WTC11 (cell line): ENCODE measurements at regions not wholly inside any gene's neighbourhood (a gene's known extent, or its start where the extent isn't known, plus 50 kb on each side); places are given as distances from the start of the nearest gene placed in this dataset.

Experiments used
- ATAC-seq: fragments of 200-7000 bp; cut with Tn5 transposase; 2 replicates; pipeline ENCODE4 v1.10.0; 2021; ENCODE audit warnings: mild to moderate bottlenecking, moderate library complexity
- CTCF ChIA-PET: fragments of 300-600 bp; sonication (Branson Sonifier 250); formaldehyde crosslinking; loops from one replicate; lab custom pipeline; 2021; ENCODE audit warnings: antibody characterized with exemption; lab: Charles Lee
- POLR2A ChIA-PET: fragments of 350-600 bp; sonication (Branson Sonifier 250); formaldehyde crosslinking; loops from one replicate; lab custom pipeline; 2021; ENCODE audit warnings: antibody characterized with exemption; lab: Charles Lee
- DNase-seq: peaks from one replicate; pipeline ENCODE4 v3.0.0; 2021; ENCODE audit warnings: low spot score
- H3K27ac Mint-ChIP-seq: 2 replicates; pipeline ENCODE4 v1.8.0; 2021; ENCODE audit warnings: mixed read lengths
- H3K27me3 Mint-ChIP-seq: 2 replicates; pipeline ENCODE4 v1.8.0; 2021; ENCODE audit warnings: low read depth, mild to moderate bottlenecking, moderate library complexity, mixed read lengths
- H3K36me3 Mint-ChIP-seq: 2 replicates; pipeline ENCODE4 v1.8.0; 2021; ENCODE audit warnings: mixed read lengths
- H3K4me1 Mint-ChIP-seq: 2 replicates; pipeline ENCODE4 v1.8.0; 2022; ENCODE audit warnings: mixed read lengths
- H3K4me3 Mint-ChIP-seq: 2 replicates; pipeline ENCODE4 v1.8.0; 2021; ENCODE audit warnings: mild to moderate bottlenecking, moderate library complexity, mixed read lengths
- H3K9me3 Mint-ChIP-seq: 2 replicates; pipeline ENCODE4 v1.8.0; 2021; ENCODE audit warnings: mixed read lengths
- ATF1 ChIP-seq: sonication (generic); formaldehyde crosslinking; IDR thresholded peaks from 2 replicates; pipeline ENCODE4 v1.8.1; 2023; ENCODE audit warnings: mild to moderate bottlenecking, moderate library complexity, missing genetic modification reagents
- FOXJ3 ChIP-seq: sonication (generic); formaldehyde crosslinking; IDR thresholded peaks from 2 replicates; pipeline ENCODE4 v1.9.0; 2021; ENCODE audit warnings: missing genetic modification reagents, mild to moderate bottlenecking, borderline replicate concordance
- NFE2L1 ChIP-seq: sonication (generic); formaldehyde crosslinking; IDR thresholded peaks from 2 replicates; pipeline ENCODE4 v1.8.1; 2023; ENCODE audit warnings: missing genetic modification reagents
- PRRX2 ChIP-seq: fragments of 250-450 bp; sonication (Bioruptor Pico); IDR thresholded peaks from 2 replicates; pipeline ENCODE4 v1.8.0; 2021; ENCODE audit warnings: mild to moderate bottlenecking
- SMAD3 ChIP-seq: sonication (generic); formaldehyde crosslinking; IDR thresholded peaks from 2 replicates; pipeline ENCODE4 v1.8.0; 2022; ENCODE audit warnings: missing genetic modification reagents, mild to moderate bottlenecking, borderline replicate concordance
- TP53 ChIP-seq: sonication (generic); formaldehyde crosslinking; IDR thresholded peaks from 2 replicates; pipeline ENCODE4 v1.8.1; 2023; ENCODE audit warnings: mild to moderate bottlenecking, missing genetic modification reagents
- TF ChIP-seq, protein P1 (sequence below): sonication (generic); formaldehyde crosslinking; IDR thresholded peaks from 2 replicates; pipeline ENCODE4 v1.8.0; 2022; ENCODE audit warnings: mild to moderate bottlenecking, missing genetic modification reagents
- TF ChIP-seq, protein P2 (sequence below): sonication (generic); formaldehyde crosslinking; IDR thresholded peaks from 2 replicates; pipeline ENCODE4 v1.8.1; 2022; ENCODE audit warnings: low read depth, mild to moderate bottlenecking, moderate library complexity, missing genetic modification reagents, borderline replicate concordance
- TF ChIP-seq, protein P3 (sequence below): fragments of 250-450 bp; sonication (Bioruptor Pico); conservative IDR thresholded peaks from 2 replicates; pipeline ENCODE4 v1.9.0; 2021; ENCODE audit warnings: mild to moderate bottlenecking
- TF ChIP-seq, protein P4 (sequence below): sonication (generic); formaldehyde crosslinking; IDR thresholded peaks from 2 replicates; pipeline ENCODE4 v1.8.1; 2022; ENCODE audit warnings: missing genetic modification reagents, borderline replicate concordance
- TF ChIP-seq, protein P5 (sequence below): sonication (generic); formaldehyde crosslinking; IDR thresholded peaks from 2 replicates; pipeline ENCODE4 v1.8.0; 2022; ENCODE audit warnings: mild to moderate bottlenecking, missing genetic modification reagents
- TF ChIP-seq, protein P6 (sequence below): fragments of 250-450 bp; sonication (Bioruptor Pico); IDR thresholded peaks from 2 replicates; pipeline ENCODE4 v1.9.0; 2021; ENCODE audit warnings: moderate library complexity, mild to moderate bottlenecking, inconsistent platforms, borderline replicate concordance
- TF ChIP-seq, protein P7 (sequence below): sonication (generic); formaldehyde crosslinking; IDR thresholded peaks from 2 replicates; pipeline ENCODE4 v1.8.1; 2022; ENCODE audit warnings: mild to moderate bottlenecking, moderate library complexity, missing genetic modification reagents
- TF ChIP-seq, protein P8 (sequence below): fragments of 250-450 bp; sonication (Bioruptor Pico); IDR thresholded peaks from 2 replicates; pipeline ENCODE4 v1.9.0; 2021; ENCODE audit warnings: mild to moderate bottlenecking

DNA sequence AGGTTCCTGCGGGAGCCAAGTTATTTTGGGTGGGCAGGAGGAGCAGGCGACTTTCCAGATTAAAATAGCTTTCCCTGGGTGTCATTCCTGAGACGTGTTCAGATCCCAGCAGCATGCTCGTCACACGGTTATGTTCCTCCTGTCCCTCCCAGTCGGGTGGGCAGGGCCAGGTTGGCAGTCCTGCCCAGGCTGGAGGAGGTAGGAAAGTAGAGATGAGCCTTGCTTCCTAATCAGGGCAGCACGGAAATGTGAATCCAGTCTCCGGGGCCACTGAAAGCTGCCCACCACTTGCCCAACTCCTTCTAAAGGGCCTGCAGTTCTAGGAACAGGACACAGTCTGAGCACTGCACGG, 137.0 kb downstream of the MRPL14 start (continued):
- TF ChIP-seq, protein P1, sequence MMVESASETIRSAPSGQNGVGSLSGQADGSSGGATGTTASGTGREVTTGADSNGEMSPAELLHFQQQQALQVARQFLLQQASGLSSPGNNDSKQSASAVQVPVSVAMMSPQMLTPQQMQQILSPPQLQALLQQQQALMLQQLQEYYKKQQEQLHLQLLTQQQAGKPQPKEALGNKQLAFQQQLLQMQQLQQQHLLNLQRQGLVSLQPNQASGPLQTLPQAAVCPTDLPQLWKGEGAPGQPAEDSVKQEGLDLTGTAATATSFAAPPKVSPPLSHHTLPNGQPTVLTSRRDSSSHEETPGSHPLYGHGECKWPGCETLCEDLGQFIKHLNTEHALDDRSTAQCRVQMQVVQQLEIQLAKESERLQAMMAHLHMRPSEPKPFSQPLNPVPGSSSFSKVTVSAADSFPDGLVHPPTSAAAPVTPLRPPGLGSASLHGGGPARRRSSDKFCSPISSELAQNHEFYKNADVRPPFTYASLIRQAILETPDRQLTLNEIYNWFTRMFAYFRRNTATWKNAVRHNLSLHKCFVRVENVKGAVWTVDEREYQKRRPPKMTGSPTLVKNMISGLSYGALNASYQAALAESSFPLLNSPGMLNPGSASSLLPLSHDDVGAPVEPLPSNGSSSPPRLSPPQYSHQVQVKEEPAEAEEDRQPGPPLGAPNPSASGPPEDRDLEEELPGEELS (CRISPR knock-in tag), result no peak
- TF ChIP-seq PRRX2 (CRISPR knock-in tag), result no peak
- TF ChIP-seq, protein P2, sequence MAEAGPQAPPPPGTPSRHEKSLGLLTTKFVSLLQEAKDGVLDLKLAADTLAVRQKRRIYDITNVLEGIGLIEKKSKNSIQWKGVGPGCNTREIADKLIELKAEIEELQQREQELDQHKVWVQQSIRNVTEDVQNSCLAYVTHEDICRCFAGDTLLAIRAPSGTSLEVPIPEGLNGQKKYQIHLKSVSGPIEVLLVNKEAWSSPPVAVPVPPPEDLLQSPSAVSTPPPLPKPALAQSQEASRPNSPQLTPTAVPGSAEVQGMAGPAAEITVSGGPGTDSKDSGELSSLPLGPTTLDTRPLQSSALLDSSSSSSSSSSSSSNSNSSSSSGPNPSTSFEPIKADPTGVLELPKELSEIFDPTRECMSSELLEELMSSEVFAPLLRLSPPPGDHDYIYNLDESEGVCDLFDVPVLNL (CRISPR knock-in tag), result no peak
- TF ChIP-seq, protein P3, sequence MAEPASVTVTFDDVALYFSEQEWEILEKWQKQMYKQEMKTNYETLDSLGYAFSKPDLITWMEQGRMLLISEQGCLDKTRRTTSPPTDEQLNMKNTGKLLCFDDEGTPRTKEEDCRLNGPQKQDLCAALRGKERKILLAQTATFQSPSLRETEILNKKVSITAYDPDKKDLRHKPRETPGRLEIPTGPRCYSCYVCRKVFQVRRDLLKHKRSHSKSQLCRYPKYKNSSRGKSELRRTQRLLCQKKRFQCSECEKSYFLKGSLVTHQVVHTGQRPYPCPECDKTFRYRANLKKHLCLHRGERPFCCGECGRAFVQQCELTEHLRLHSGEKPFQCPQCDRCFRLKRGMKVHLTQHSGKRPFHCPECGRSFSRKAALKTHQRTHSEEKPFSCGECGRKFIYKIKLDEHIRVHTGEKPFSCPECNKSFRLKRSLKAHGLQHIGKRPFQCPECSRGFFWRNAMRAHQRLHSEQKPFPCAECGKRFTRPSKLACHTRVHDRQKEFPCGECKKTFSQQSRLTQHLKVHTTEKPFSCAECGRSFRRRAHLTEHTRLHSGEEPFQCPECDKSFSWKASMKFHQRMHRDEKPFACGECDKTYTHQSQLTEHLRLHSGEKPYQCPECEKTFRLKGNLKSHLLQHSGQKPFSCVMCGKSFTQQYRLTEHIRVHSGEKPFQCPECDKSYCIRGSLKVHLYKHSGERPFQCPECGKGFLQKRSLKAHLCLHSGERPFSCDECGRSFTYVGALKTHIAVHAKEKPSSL (CRISPR knock-in tag), result no peak
- TF ChIP-seq, protein P4, sequence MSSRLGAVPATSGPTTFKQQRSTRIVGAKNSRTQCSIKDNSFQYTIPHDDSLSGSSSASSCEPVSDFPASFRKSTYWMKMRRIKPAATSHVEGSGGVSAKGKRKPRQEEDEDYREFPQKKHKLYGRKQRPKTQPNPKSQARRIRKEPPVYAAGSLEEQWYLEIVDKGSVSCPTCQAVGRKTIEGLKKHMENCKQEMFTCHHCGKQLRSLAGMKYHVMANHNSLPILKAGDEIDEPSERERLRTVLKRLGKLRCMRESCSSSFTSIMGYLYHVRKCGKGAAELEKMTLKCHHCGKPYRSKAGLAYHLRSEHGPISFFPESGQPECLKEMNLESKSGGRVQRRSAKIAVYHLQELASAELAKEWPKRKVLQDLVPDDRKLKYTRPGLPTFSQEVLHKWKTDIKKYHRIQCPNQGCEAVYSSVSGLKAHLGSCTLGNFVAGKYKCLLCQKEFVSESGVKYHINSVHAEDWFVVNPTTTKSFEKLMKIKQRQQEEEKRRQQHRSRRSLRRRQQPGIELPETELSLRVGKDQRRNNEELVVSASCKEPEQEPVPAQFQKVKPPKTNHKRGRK (CRISPR knock-in tag), result no peak
- TF ChIP-seq, protein P5, sequence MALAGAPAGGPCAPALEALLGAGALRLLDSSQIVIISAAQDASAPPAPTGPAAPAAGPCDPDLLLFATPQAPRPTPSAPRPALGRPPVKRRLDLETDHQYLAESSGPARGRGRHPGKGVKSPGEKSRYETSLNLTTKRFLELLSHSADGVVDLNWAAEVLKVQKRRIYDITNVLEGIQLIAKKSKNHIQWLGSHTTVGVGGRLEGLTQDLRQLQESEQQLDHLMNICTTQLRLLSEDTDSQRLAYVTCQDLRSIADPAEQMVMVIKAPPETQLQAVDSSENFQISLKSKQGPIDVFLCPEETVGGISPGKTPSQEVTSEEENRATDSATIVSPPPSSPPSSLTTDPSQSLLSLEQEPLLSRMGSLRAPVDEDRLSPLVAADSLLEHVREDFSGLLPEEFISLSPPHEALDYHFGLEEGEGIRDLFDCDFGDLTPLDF, result no peak
- no peak for TF ChIP-seq NFE2L1 (CRISPR knock-in tag)
- TF ChIP-seq ATF1 (CRISPR knock-in tag), result no peak

DNA sequence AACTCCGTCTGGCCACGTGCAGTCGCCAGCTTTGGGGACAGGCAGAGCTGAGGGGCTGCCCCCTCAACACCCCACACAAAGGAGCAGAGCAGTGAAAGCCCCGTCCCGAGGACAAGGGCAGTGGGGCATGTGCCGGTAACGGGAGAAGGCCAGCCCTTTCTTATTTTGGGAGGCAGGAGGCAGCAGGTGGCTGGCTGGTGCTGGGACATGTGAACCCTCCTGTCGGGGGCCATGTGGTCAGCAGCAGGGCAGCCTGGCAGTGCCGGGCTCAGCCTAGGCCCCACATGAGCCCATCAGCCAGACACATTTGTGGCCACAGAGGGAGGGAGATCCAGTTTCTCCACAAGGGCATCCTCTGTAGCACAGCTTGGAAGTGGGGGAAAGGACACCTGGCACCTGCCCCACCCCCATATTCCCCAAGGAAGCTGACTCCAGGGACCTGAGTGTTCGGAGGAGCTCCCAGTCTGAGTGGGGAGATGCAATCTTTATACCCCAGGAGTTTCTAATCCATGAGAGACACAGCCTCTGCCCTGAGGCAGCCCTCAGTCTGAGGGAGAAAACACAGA, 137.6 kb downstream of the MRPL14 start:
- no peak overlapping the region for H3K4me3 Mint-ChIP-seq

DNA sequence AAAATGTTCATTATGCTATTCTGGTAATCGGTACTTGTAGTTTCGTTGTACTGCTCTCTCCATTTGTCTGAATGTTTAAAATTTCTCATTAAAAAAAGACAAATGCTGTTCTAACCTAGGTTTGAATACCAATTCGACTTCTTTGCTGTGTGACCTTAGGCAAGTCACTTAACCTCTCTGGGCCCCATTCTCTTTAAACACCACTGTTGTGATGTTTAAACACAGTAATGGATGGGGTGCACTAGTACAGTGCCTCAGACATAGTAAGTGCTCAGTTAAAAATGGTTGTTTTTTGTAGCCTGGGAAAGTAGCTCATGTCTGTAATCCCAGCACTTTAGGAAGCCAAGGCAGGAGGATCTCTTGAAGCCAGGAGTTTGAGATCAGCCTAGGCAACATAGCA, 138.5 kb downstream of the MRPL14 start:
- CTCF ChIA-PET, result interaction anchor here (1.9 to 2.6 kb wide), 2 partner anchors 35 to 74 kb away, joined by 9 to 11 read pairs; no protein-coding TSS in a partner anchor
- no peak overlapping the region for H3K4me3 Mint-ChIP-seq
- H3K4me1 Mint-ChIP-seq, result peaks cover 30% of the 10 kb centered on the region
- TF ChIP-seq, protein P6, sequence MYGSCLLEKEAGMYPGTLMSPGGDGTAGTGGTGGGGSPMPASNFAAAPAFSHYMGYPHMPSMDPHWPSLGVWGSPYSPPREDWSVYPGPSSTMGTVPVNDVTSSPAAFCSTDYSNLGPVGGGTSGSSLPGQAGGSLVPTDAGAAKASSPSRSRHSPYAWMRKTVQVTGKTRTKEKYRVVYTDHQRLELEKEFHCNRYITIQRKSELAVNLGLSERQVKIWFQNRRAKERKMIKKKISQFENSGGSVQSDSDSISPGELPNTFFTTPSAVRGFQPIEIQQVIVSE (CRISPR knock-in tag), result no peak
- TF ChIP-seq, protein P5, result no peak
- TF ChIP-seq FOXJ3, result no peak
- TF ChIP-seq, protein P7, sequence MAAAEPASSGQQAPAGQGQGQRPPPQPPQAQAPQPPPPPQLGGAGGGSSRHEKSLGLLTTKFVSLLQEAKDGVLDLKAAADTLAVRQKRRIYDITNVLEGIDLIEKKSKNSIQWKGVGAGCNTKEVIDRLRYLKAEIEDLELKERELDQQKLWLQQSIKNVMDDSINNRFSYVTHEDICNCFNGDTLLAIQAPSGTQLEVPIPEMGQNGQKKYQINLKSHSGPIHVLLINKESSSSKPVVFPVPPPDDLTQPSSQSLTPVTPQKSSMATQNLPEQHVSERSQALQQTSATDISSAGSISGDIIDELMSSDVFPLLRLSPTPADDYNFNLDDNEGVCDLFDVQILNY (CRISPR knock-in tag), result no peak
- TF ChIP-seq PRRX2 (CRISPR knock-in tag), result no peak
- no peak for TF ChIP-seq SMAD3 (CRISPR knock-in tag)
- TF ChIP-seq, protein P8, sequence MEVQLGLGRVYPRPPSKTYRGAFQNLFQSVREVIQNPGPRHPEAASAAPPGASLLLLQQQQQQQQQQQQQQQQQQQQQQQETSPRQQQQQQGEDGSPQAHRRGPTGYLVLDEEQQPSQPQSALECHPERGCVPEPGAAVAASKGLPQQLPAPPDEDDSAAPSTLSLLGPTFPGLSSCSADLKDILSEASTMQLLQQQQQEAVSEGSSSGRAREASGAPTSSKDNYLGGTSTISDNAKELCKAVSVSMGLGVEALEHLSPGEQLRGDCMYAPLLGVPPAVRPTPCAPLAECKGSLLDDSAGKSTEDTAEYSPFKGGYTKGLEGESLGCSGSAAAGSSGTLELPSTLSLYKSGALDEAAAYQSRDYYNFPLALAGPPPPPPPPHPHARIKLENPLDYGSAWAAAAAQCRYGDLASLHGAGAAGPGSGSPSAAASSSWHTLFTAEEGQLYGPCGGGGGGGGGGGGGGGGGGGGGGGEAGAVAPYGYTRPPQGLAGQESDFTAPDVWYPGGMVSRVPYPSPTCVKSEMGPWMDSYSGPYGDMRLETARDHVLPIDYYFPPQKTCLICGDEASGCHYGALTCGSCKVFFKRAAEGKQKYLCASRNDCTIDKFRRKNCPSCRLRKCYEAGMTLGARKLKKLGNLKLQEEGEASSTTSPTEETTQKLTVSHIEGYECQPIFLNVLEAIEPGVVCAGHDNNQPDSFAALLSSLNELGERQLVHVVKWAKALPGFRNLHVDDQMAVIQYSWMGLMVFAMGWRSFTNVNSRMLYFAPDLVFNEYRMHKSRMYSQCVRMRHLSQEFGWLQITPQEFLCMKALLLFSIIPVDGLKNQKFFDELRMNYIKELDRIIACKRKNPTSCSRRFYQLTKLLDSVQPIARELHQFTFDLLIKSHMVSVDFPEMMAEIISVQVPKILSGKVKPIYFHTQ, result no peak
- TF ChIP-seq TP53, result no peak
- TF ChIP-seq, all 79 proteins: peak for 0
- no peak overlapping the region for H3K27ac Mint-ChIP-seq
- no peaks in the 10 kb centered on the region for H3K9me3 Mint-ChIP-seq
- ATAC-seq, result no peak
- H3K27me3 Mint-ChIP-seq, result no peaks in the 10 kb centered on the region
- H3K36me3 Mint-ChIP-seq, result no peaks in the 10 kb centered on the region
- DNase-seq, result no peak
- POLR2A ChIA-PET, result no interaction called here

More for the DNA sequence above, 137.6 kb downstream of the MRPL14 start:
- no peak for DNase-seq
- no peak for TF ChIP-seq SMAD3 (CRISPR knock-in tag)
- TF ChIP-seq, all 79 proteins: peak for 0
- peaks cover 31% of the 10 kb centered on the region for H3K4me1 Mint-ChIP-seq
- H3K9me3 Mint-ChIP-seq, result no peaks in the 10 kb centered on the region
- H3K27ac Mint-ChIP-seq, result no peak overlapping the region
- CTCF ChIA-PET, result interaction anchor here (0.9 to 2.6 kb wide), 6 partner anchors 11 to 215 kb away, joined by 3 to 11 read pairs (median 6); no protein-coding TSS in a partner anchor
- no peak; the same call in none of the 2 replicates for ATAC-seq
- H3K27me3 Mint-ChIP-seq, result no peaks in the 10 kb centered on the region
- no peaks in the 10 kb centered on the region for H3K36me3 Mint-ChIP-seq
- POLR2A ChIA-PET, result no interaction called here
